NCI-H146 treated with DMSO at 0.1 percent for 48 hours (cell line): ENCODE measurements at regions not wholly inside any gene's neighbourhood (a gene's known extent, or its start where the extent isn't known, plus 50 kb on each side); places are given as distances from the start of the nearest gene placed in this dataset.
A peak's percentile ranks its signal among the peaks of the same experiment; 100 is the strongest.
"Not testable (repeated sequence)": the region's sequence is repeated elsewhere in the genome, so short reads cannot be mapped to it uniquely, and the experiment has no call there.

Experiments
- DNase-seq: peaks from one replicate; lab custom pipeline; 2025; ENCODE audit not compliant: unreplicated experiment; lab: John Stamatoyannopoulos, UW

GRCh38 chr1:110260194-110260593 lies 50.1 kb downstream of the KCNC4 start:
- DNase-seq: no peak

- no peak for DNase-seq
Measured at GRCh38 chr1:110262296-110262695, 52.2 kb downstream of the KCNC4 start.

- no peak for DNase-seq
Measured at GRCh38 chr1:110262846-110263631, 52.9 kb downstream of the KCNC4 start.

GRCh38 chr1:110264430-110264829 lies 54.3 kb downstream of the KCNC4 start:
- DNase-seq: no peak

GRCh38 chr1:110265186-110265585 lies 55.1 kb downstream of the KCNC4 start:
- DNase-seq: no peak

GRCh38 chr1:110266834-110267233 lies 56.7 kb downstream of the KCNC4 start:
- no peak for DNase-seq

- no peak for DNase-seq
Measured at GRCh38 chr1:110267260-110267659, 57.1 kb downstream of the KCNC4 start.

- DNase-seq: no peak
Measured at GRCh38 chr1:110272045-110272444, 61.9 kb downstream of the KCNC4 start.

GRCh38 chr1:110273832-110274231 lies 63.7 kb downstream of the KCNC4 start:
- not testable (repeated sequence) for DNase-seq

GRCh38 chr1:110280126-110280525 lies 59.1 kb upstream of the RBM15 start:
- no peak for DNase-seq

GRCh38 chr1:110280804-110281203 lies 58.4 kb upstream of the RBM15 start:
- no peak for DNase-seq

- peak; percentile 80 for DNase-seq
Measured at GRCh38 chr1:110281363-110282290, 57.5 kb upstream of the RBM15 start.

- no peak for DNase-seq
Measured at GRCh38 chr1:110282395-110282794, 56.8 kb upstream of the RBM15 start.

- DNase-seq: no peak
Measured at GRCh38 chr1:110283677-110284076, 55.5 kb upstream of the RBM15 start.

GRCh38 chr1:110285316-110285715 lies 53.9 kb upstream of the RBM15 start:
- no peak for DNase-seq

GRCh38 chr1:110286564-110286963 lies 52.6 kb upstream of the RBM15 start:
- no peak for DNase-seq

GRCh38 chr1:110288111-110288510 lies 51.1 kb upstream of the RBM15 start:
- DNase-seq: no peak
